HEK293T (cell line): ENCODE measurements at regions not wholly inside any gene's neighbourhood (a gene's known extent, or its start where the extent isn't known, plus 50 kb on each side); places are given as distances from the start of the nearest gene placed in this dataset.

Experiments used
- ARNT ChIP-seq: fragments of 450-650 bp; IDR thresholded peaks from 2 replicates; pipeline ENCODE4 v1.6.1; 2017; ENCODE audit warnings: mild to moderate bottlenecking
- BHLHE40 ChIP-seq: fragments of 450-650 bp; IDR thresholded peaks from 2 replicates; pipeline ENCODE4 v1.6.1; 2016; ENCODE audit warnings: mild to moderate bottlenecking, moderate library complexity, borderline replicate concordance
- ELF4 ChIP-seq: fragments of 450-650 bp; IDR thresholded peaks from 2 replicates; pipeline ENCODE4 v1.6.1; 2017; ENCODE audit warnings: antibody characterized with exemption
- FOXA1 ChIP-seq: fragments of 450-650 bp; IDR thresholded peaks from 2 replicates; pipeline ENCODE4 v1.6.1; 2016; ENCODE audit warnings: mild to moderate bottlenecking
- FOXK2 ChIP-seq: fragments of 450-650 bp; IDR thresholded peaks from 2 replicates; pipeline ENCODE4 v1.6.1; 2016; ENCODE audit warnings: mild to moderate bottlenecking
- FOXM1 ChIP-seq: fragments of 450-650 bp; IDR thresholded peaks from 2 replicates; pipeline ENCODE4 v1.6.1; 2017; ENCODE audit warnings: mild to moderate bottlenecking, borderline replicate concordance
- HDGF ChIP-seq: fragments of 450-650 bp; IDR thresholded peaks from 2 replicates; pipeline ENCODE4 v1.6.1; 2017; ENCODE audit warnings: antibody characterized with exemption, borderline replicate concordance
- PKNOX1 ChIP-seq: fragments of 450-650 bp; IDR thresholded peaks from 2 replicates; pipeline ENCODE4 v1.6.1; 2016
- SP1 ChIP-seq: fragments of 450-650 bp; IDR thresholded peaks from 2 replicates; pipeline ENCODE4 v1.6.1; 2017
- SUZ12 ChIP-seq: fragments of 450-650 bp; IDR thresholded peaks from 2 replicates; pipeline ENCODE4 v1.6.1; 2016; ENCODE audit warnings: mild to moderate bottlenecking
- TARDBP ChIP-seq: fragments of 450-650 bp; IDR thresholded peaks from 2 replicates; pipeline ENCODE4 v1.6.1; 2016
- ZNF384 ChIP-seq: fragments of 450-650 bp; IDR thresholded peaks from 2 replicates; pipeline ENCODE4 v1.6.1; 2016

GRCh38 chr5:54804086-54804485, 181.3 kb downstream of the ESM1 start:
- TF ChIP-seq BHLHE40 (no peak), HDGF (no peak), SUZ12 (no peak), FOXK2 (no peak), SP1 (no peak), ZNF384 (no peak), TARDBP (no peak), ARNT (no peak), ELF4 (no peak), FOXA1 (no peak), PKNOX1 (no peak), FOXM1 (no peak)
